HG02610 (cell line): ENCODE measurements at regions not wholly inside any gene's neighbourhood (a gene's known extent, or its start where the extent isn't known, plus 50 kb on each side); places are given as distances from the start of the nearest gene placed in this dataset.
"Not testable (repeated sequence)": the region's sequence is repeated elsewhere in the genome, so short reads cannot be mapped to it uniquely, and the experiment has no call there.

Experiments used
- ATAC-seq: cut with Tn5 transposase; IDR thresholded peaks from one replicate; pipeline ENCODE4 v1.9.1; 2021; ENCODE audit warnings: mild to moderate bottlenecking, moderate library complexity; ENCODE audit not compliant: unreplicated experiment

GRCh38 chr1:234808459-234808858 lies 198.5 kb upstream of the IRF2BP2 start:
- ATAC-seq: not testable (repeated sequence)

GRCh38 chr1:234807705-234808104 lies 197.7 kb upstream of the IRF2BP2 start:
- ATAC-seq: not testable (repeated sequence)

- not testable (repeated sequence) for ATAC-seq
Observed at GRCh38 chr1:234802586-234802985, 192.6 kb upstream of the IRF2BP2 start.

GRCh38 chr1:234801636-234802035 lies 191.7 kb upstream of the IRF2BP2 start:
- not testable (repeated sequence) for ATAC-seq

DNA sequence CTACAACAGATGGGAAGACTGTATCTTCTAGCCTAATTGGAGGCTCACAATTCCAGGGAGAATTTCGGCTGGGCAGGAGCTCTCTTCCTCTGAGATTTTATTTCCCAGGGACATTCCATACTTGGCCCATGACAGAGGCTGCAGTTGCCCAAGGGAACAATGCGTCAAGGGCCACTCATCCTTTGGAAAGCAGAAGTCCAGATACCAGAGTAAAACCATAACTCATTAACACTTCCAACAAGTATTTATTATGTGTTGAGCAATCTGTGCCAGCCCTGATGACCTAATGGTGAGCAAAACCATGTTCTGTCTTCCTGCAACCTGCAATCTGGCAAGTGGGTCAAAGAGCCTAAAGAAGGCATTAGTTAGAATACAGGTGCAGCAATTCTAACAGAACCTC lies 191.2 kb upstream of the IRF2BP2 start:
- not testable (repeated sequence) for ATAC-seq

GRCh38 chr1:234800563-234800962 lies 190.6 kb upstream of the IRF2BP2 start:
- not testable (repeated sequence) for ATAC-seq

DNA sequence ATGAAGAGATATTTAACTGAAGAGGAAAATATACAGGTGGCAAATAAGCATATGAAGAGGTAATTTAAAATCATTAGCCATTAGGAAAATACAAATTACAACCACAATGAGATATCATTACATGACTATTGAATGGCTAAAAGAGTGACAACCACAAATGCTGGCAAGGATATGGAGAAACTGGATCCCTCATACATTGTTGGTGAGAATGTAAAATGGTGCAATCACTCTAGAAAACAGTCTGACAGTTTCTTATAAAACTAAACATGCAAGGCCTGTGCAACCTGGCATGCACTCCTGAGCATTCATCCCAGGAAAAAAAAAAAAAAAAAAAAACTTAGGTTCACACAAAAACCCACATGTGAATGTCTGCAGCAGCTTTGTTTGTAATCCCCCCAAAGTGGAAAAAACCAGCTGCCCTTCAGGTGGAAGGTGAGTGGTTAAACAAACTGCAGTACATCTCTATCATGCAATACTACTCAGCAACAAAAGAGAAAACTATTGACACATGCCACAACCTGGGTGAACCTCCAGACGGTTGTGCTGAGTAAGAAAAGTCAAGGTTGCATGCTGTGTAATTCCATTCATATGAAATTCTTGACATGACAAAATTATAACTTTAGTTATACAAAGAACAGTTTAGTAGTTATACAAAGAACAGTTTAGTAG lies 189.2 kb upstream of the IRF2BP2 start:
- ATAC-seq: not testable (repeated sequence)

GRCh38 chr1:234797216-234797615 lies 187.2 kb upstream of the IRF2BP2 start:
- ATAC-seq: not testable (repeated sequence)

DNA sequence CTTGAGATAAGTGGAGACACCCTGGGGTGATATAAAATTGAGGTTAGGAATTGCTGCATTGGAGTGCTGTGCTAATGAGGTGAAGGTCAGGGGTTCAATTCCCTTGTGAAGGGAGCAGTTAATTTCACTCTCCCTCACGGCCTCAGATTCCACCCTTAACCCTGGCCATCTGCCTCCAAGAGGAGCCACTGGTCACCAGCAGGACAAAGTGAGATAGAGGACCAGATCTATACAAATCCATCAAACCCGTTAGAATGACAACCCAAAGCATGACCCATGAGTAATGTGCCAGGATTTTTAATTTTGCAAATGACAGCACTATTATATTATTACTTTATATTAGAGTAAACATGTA lies 186.4 kb upstream of the IRF2BP2 start:
- ATAC-seq: not testable (repeated sequence)

- ATAC-seq: not testable (repeated sequence)
Observed at GRCh38 chr1:234795711-234796437, 185.9 kb upstream of the IRF2BP2 start.

DNA sequence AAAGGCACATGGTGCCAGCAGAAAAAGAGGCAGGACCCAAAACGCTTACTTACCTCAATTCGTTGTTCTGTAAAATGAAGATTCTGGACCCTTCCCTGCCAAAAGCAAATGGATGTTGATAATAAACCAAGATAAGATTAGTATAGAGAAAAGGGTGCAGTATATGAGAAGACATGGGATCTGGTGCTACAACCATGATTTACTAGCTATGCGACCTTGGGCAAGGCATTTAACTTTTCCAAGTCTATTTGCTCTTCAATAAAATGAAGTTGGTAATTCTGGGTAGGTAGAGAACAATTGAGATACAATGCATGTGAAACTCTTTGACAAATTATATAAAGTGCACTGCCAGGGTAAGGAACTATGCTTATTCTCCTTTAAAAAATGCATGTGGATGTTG lies 185.0 kb upstream of the IRF2BP2 start:
- not testable (repeated sequence) for ATAC-seq

GRCh38 chr1:234794452-234794851 lies 184.5 kb upstream of the IRF2BP2 start:
- not testable (repeated sequence) for ATAC-seq

- ATAC-seq: not testable (repeated sequence)
Observed at GRCh38 chr1:234793924-234794323, 183.9 kb upstream of the IRF2BP2 start.

GRCh38 chr1:234792221-234792864 lies 182.4 kb upstream of the IRF2BP2 start:
- not testable (repeated sequence) for ATAC-seq

- ATAC-seq: not testable (repeated sequence)
Observed at GRCh38 chr1:234791615-234792014, 181.6 kb upstream of the IRF2BP2 start.

DNA sequence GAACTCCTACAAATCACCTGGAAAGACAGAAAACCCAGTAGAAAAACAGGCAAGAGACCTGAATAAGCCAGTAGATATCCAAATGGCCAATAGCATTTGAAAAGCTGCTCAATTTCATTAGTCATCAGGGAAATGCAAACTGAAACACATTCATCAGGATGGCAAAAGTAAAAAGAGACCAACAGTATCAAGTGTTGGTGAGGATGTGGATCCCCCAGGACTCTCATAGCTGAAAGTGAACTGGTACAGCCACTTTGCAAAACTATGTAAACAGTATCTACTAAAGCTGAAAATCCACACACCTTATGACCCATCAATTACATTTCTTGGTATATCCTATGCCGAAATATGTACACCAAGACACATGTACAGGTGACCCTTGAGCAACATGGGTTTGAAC lies 180.4 kb upstream of the IRF2BP2 start:
- not testable (repeated sequence) for ATAC-seq

DNA sequence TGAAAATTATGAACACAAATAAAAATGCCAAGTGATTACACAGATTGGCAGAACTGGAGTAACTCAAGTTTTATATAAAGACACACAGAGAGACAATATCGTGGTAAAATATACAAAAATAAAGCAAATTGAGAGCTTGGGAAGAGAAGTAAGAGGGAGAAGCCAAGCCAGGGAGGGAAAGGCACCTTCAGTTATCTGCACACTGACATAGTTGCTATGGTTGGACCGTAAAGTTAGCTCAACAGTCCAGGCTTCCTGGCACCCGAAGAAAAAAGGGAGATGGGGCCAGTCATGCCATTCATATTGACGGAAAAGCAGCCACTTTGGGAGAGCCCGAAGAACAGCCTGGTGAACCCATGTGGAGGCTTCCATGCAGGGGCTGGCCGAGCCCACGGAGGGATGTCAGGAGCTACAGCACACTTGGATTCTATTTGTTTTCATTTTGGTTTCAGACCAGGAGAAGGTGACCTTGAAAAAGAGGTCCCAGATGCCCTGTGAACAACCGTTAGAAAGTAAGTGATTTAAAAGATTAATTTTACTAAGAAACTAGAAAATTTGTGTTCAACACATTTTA lies 177.1 kb upstream of the IRF2BP2 start:
- not testable (repeated sequence) for ATAC-seq

DNA sequence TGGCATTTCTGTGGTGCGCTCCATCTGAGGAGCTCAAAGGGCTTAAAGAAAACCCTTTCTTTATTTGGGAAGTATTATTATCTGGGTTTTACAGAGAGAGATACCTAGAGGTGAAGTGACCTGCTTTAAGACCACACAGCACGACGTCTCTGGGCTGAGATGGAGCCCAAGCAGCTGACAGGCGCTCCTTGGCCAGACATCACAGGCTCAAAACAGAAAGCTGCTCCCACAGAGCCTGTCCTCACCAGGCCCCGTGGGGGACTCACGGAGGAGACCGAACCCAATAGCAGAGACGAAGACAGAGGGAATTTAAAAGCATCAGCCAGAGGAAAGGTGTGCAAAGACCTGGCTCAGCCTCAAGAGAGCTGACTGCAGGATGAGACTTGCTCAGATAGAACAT lies 175.9 kb upstream of the IRF2BP2 start:
- not testable (repeated sequence) for ATAC-seq

GRCh38 chr1:234785471-234785919 lies 175.5 kb upstream of the IRF2BP2 start:
- ATAC-seq: not testable (repeated sequence)

GRCh38 chr1:234784108-234784507 lies 174.1 kb upstream of the IRF2BP2 start:
- not testable (repeated sequence) for ATAC-seq

DNA sequence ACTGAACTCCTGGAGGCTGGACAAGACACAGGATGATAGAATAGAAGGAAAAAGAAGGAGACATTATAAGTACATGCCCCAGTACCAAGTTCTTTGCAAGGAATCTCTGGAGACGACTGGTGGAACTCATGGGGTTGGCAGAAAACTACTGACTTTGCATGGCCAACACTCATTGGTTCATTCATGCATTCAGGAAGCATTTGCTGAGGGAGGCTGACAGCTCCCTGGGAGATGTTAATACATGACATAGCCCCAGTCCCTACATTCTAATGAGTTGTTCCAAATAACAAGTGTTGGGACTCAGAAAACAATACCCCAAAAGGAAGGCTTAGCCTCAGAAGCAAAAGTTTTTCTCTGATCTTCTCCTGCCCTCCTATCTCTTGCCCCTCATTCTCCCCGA lies 172.8 kb upstream of the IRF2BP2 start:
- no peak for ATAC-seq
